ENCODE measurements at regions not wholly inside any gene's neighbourhood (a gene's known extent, or its start where the extent isn't known, plus 50 kb on each side); places are given as distances from the start of the nearest gene placed in this dataset.

GRCh38 chrX:39982948-39983347, 114.8 kb downstream of the BCOR start:
- peak; percentile 61 for DNase-seq

GRCh38 chrX:39983715-39984114, 114.0 kb downstream of the BCOR start:
- DNase-seq, result no peak

GRCh38 chrX:39984191-39984956, 113.4 kb downstream of the BCOR start:
- no peak for DNase-seq

GRCh38 chrX:39985071-39985470, 112.7 kb downstream of the BCOR start:
- DNase-seq, result no peak

GRCh38 chrX:39985551-39985950, 112.2 kb downstream of the BCOR start:
- DNase-seq, result no peak

- DNase-seq, result no peak
These were observed 109.3 kb downstream of the BCOR start for GRCh38 chrX:39988496-39988895.

- no peak for DNase-seq
These were observed 107.4 kb downstream of the BCOR start for GRCh38 chrX:39990388-39990787.

- no peak for DNase-seq
These were observed 105.5 kb downstream of the BCOR start for GRCh38 chrX:39992300-39992699.

GRCh38 chrX:39995457-39995856, 102.3 kb downstream of the BCOR start:
- DNase-seq, result no peak

GRCh38 chrX:39996536-39996935, 101.2 kb downstream of the BCOR start:
- no peak for DNase-seq

GRCh38 chrX:39998636-39999406, 98.9 kb downstream of the BCOR start:
- no peak for DNase-seq

All from DMS79 (cell line).